ENCODE measurements at regions not wholly inside any gene's neighbourhood (a gene's known extent, or its start where the extent isn't known, plus 50 kb on each side); places are given as distances from the start of the nearest gene placed in this dataset.

- TF ChIP-seq ZNF565 (CRISPR knock-in tag; conservative IDR thresholded peaks at IDR 0.05; ENCODE audit: low read depth) (no peak), ZFP3 (CRISPR knock-in tag; IDR thresholded peaks at IDR 0.05) (no peak), ZFP30 (CRISPR knock-in tag; IDR thresholded peaks at IDR 0.05) (no peak), BACH2 (CRISPR knock-in tag; IDR thresholded peaks at IDR 0.05; ENCODE audit: borderline replicate concordance) (no peak), ESRRG (CRISPR knock-in tag; IDR thresholded peaks at IDR 0.05) (no peak), GLIS3 (CRISPR knock-in tag; IDR thresholded peaks at IDR 0.05) (no peak), CSDC2 (CRISPR knock-in tag; IDR thresholded peaks at IDR 0.05) (no peak)
- TF ChIP-seq, protein P1, sequence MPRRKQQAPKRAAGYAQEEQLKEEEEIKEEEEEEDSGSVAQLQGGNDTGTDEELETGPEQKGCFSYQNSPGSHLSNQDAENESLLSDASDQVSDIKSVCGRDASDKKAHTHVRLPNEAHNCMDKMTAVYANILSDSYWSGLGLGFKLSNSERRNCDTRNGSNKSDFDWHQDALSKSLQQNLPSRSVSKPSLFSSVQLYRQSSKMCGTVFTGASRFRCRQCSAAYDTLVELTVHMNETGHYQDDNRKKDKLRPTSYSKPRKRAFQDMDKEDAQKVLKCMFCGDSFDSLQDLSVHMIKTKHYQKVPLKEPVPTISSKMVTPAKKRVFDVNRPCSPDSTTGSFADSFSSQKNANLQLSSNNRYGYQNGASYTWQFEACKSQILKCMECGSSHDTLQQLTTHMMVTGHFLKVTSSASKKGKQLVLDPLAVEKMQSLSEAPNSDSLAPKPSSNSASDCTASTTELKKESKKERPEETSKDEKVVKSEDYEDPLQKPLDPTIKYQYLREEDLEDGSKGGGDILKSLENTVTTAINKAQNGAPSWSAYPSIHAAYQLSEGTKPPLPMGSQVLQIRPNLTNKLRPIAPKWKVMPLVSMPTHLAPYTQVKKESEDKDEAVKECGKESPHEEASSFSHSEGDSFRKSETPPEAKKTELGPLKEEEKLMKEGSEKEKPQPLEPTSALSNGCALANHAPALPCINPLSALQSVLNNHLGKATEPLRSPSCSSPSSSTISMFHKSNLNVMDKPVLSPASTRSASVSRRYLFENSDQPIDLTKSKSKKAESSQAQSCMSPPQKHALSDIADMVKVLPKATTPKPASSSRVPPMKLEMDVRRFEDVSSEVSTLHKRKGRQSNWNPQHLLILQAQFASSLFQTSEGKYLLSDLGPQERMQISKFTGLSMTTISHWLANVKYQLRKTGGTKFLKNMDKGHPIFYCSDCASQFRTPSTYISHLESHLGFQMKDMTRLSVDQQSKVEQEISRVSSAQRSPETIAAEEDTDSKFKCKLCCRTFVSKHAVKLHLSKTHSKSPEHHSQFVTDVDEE (CRISPR knock-in tag; IDR thresholded peaks at IDR 0.05), result no peak
- TF ChIP-seq, protein P2, sequence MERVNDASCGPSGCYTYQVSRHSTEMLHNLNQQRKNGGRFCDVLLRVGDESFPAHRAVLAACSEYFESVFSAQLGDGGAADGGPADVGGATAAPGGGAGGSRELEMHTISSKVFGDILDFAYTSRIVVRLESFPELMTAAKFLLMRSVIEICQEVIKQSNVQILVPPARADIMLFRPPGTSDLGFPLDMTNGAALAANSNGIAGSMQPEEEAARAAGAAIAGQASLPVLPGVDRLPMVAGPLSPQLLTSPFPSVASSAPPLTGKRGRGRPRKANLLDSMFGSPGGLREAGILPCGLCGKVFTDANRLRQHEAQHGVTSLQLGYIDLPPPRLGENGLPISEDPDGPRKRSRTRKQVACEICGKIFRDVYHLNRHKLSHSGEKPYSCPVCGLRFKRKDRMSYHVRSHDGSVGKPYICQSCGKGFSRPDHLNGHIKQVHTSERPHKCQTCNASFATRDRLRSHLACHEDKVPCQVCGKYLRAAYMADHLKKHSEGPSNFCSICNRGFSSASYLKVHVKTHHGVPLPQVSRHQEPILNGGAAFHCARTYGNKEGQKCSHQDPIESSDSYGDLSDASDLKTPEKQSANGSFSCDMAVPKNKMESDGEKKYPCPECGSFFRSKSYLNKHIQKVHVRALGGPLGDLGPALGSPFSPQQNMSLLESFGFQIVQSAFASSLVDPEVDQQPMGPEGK (CRISPR knock-in tag; IDR thresholded peaks at IDR 0.05; ENCODE audit: borderline replicate concordance), result no peak
Observed at GRCh38 chr14:105883066-105884005, 357.0 kb downstream of the TMEM121 start.
